Left kidney (tissue), 1 donor: ENCODE measurements at regions not wholly inside any gene's neighbourhood (a gene's known extent, or its start where the extent isn't known, plus 50 kb on each side); places are given as distances from the start of the nearest gene placed in this dataset.
"Not testable (repeated sequence)": the region's sequence is repeated elsewhere in the genome, so short reads cannot be mapped to it uniquely, and the experiment has no call there.

ENCODE experiments used
- DNase-seq: peaks from one replicate; pipeline ENCODE4 v3.0.0-alpha.2; 2013

DNA sequence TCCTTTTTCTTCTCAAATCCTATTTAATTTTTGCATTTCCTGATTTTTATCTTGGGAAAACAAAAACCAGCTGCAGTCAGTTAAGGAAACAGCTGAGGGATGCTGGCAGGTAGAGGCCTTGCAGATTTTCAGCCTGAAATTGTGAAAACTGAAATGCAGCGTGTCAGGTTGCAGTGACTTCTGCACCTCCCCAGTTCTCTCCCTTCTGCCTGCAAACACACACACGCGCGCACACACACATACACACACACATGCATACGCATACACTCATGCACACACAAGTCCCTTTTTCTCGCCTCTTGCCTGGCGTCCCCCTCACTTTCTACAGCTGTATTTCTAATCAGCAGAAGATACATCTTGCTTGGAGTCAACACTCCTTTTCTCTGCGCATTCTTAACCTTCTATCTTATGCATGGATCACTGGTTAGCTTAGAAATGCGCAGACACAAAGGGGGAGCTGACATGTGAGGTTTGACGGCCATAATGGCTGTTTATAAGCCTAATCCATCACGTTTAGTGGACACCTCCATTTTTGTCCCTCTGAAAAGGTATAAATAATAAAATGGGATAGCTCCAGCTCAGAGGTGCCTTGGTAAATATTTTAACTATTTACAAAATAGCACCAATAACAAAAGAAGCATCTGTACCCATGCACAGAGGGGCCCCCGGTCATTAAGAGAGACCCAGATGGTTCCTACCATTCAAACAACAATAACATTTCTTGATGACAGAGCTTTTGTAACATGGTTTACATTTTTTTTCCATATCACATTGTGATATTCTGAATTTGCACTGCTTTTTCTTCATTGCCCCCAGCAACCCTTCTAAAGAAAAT, 392.1 kb upstream of the SALL1 start:
- peak; percentile 62 for DNase-seq

DNA sequence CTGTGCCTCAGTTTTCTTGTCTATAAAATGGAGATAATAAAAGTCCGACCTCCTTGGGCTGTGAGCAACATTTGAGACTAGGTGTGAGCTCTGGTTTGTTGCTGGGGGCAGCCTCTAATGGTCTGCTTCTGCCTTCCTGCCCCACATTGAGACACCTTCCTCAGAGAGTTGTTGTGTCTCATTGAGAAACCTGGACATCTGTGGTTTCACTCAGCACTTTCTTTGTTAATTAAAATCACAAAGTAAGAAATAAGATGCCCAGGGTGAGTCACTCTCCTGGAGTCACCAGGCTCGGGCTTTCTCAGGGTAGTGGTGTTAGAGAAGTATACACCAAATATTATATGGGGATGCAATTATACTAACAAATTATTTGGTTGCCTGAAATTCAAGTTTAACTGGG, 389.2 kb upstream of the SALL1 start:
- no peak for DNase-seq

DNA sequence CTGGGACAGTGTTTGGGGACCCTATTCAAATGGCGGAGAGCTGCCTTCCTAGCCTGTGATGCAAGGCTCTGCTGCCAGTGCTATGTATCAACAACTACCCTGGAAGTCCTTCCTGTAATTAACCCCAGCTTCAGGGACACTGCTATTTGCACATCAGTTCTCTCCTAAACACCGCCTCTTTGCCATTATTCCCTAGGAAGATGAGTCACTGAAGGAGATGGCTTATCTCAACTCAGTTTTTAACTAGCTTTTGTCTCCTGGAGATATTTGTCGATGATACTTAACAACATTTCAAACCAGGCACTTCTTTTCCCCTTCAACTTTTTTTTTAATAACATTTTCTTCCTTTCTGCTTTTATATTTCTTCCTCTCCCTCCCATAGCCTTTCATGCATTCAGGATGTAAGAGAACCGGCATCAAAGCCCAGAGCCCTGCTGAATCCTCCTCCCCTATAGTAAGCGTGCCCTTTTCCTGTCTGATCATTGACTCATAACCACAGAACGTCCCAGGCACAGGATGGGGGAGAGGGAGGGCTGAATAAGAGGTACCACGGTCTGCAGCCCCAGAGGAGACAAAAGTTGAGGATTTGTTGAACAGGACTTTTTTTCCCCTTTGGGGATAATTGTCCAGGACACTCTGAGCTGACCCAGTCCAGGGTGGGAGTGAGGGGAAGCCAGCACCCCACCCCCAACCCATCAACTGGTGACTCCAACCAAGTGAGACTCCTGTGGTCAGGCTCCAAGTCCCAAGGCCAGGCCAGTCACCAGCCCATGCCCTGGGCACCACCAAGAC, 387.8 kb upstream of the SALL1 start:
- DNase-seq = peak; percentile 75

DNA sequence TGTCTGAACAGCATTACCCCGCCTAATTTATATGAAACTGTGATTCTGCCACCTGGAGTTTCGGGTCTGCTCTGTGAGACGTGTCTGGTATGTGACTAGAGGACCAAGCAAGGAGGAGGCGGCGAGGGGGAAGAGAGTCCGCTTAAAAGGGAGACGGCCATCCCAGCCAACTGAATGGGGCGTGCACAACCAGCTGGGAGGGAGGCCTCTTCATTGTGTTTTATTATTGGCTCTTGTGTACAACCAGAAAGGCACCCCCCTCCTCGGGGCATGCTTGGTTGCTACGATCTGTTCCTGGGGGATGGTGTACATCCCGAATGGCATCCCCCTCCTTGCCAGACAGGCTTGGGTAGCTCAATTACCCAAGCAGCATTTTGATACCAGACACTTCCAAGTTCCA, 384.5 kb upstream of the SALL1 start:
- DNase-seq = peak; percentile 73

DNA sequence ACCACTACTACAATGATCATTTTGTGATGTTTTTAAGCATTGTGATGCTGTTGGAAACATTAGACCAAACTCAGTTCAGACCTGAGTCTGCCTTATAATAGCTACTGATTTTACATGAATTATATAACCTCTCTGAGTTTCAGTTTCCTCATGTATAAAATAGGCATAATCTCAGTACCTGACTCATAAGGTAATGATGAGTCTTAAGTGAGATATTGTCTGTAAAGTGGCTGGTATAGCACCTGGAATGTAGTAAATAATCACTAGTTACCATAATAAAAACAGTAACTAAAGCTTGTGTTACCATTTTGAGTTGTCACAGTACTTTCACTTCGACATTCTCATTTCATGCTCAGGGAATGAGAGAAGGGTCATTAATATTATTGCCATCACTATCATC, 381.5 kb upstream of the SALL1 start:
- DNase-seq = no peak

DNA sequence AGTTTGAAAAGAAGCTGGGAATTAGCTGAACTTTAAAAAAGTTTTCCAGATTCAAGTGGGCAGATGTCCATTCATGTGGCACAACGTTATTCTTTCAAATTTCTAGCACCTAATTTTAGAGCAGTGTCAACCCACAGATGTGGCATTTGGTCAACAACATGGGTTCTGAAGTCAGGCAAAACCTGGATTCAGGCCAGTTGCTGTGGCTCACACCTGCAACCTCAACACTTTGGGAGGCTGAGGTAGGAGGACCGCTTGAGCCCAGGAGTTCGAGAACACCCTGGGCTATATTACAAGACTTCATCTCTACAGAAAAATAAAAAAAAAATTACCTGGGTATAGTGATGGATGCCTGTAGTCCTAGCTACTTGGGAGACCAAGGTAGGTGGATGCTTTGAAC, 380.2 kb upstream of the SALL1 start:
- DNase-seq = no peak

DNA sequence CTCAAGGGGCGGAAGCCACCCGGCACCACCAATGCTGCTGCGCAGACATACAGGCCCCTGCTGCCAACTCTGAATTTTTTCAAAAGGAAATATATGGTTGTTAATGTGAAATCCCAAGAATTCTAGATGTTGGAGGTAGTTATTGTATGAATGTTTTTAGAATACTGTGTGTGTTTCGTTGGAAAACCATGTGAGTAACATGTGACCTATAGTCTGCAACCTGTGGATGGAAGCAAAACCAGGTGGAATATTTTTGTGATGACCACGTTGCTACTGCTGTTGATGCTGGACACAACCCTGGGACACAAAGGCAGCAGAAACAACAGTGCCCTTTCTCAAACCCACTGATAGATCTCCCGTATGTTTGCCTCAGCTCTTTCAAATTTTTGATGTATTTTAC, 376.3 kb upstream of the SALL1 start:
- no peak for DNase-seq

DNA sequence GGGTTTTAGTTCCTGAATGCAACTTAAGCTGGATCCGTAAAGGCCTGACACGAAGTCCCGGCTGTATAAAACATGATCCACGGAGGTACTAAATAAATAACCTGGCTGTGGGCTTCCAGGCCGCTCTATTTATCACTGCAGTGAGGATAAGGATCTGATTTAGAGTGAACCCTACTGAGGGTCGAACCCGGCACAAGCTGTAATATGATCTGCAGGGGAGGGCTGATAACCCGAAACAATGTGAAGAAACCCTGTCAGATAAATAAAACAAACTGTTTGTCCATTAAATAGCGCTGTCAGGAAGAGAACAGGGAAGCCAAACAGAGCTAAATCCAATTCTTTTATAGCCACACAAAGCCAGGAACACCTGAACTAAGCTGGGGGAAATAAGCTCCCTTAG, 375.6 kb upstream of the SALL1 start:
- DNase-seq = peak; percentile 83

DNA sequence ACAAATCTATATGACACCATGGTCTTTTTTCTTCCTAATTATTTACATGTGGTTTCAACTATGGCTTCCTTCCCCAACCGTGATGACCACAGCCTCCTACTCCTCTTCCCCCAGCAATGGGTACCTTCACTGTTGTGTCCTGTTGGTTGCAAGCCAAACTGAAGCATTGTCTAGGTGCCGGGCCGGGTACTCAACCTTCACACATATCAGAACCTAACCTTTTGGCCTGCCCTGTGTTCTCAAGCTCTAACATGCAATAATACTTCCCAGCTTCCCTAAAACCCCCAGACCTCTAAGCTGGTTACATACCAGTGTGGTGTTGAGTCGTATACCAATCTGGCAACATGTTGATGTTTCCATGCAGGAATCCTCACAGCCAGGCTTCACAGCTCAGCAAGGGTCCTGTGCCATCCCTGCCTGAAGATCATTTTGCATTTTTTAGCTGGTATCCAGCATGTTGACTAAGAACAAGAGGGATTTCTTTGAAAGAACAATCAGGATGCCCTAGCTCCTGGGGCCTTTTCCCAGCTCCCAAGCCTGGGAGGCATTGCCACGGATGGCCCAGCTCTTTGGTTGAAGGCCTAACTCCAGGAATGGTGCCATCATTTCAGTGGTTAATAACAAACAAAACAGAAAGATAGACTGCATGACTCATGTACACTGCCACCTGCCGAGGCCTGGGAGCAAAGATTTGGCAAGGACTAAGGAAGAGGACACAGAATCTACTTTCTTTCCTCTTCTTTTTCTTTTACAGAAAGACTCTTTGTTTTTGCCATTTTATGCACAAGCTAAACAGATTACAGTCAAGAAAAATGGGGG, 373.7 kb upstream of the SALL1 start:
- DNase-seq = no peak

DNA sequence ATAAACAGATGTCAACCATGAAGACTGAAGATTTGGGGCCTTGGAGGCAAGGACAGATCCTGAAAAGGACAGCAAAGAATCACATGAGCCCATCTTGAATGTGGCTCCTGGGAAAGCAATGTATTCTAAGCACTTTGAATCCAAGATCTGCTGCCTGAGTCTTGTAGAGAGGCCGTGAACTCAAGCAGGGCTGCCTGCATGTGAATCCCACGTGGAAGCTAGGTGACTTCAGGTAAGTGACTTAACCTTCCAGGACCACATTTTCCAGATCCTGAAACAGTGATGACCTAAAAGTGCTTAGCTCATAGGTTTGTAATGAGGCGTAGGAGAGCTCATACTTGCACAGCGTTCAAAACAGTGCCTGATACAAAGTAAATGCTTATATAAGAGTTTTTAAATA, 373.0 kb upstream of the SALL1 start:
- no peak for DNase-seq

DNA sequence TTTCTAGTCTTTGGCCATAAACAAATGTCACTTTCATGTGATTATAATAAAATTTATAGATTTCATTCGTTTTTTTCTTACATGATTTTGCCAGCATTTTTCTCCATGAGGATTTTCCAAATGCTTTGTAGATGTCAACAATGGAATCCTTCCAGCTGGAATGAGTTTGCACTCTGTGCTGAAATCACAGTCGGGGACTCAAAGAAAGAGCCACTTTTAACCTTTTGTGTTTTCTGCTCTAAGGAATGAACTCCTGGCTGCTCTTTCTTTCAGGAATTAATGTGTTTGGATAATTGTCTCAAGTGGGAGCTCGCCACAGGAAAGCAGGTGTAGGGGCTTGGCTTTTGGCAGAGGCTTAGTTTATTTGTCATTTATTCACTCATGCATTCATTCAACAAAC, 372.3 kb upstream of the SALL1 start:
- no peak for DNase-seq

DNA sequence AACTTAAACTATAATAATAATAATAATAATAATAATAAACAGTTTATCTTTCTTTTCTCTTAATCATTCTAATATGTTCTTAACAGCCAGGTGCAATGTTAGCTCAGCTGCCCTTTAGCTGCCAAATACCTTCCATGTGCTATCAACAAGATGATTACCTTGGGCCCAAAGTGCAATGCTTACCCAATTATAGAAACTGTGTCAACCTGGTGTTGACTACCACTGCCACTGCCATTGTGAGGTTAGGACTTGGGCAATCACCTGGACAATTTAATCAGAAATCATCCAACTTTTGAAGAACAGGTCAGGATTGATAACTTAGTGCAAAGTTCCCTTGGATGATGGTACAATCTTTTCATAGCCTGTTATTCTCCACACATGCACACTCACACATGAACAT, 371.8 kb upstream of the SALL1 start:
- DNase-seq = no peak

DNA sequence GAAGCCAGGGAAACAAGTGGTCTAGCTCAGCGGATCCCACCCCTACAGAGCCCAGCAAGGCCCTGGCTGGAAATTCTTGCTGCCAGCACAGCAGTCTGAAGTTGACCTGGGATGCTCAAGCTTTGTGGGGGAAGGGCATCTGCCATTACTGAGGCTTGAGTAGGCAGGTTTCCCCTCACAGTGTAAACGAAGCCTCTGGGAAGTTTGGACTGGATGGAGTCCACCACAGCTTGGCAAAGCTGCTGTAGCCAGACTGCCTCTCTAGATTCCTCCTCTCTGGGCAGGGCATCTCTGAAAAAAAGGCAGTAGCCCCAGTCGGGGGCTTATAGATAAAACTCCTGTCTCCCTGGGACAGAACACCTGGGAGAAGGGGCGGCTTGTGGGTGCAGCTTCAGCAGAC, 365.9 kb upstream of the SALL1 start:
- DNase-seq = not testable (repeated sequence)

DNA sequence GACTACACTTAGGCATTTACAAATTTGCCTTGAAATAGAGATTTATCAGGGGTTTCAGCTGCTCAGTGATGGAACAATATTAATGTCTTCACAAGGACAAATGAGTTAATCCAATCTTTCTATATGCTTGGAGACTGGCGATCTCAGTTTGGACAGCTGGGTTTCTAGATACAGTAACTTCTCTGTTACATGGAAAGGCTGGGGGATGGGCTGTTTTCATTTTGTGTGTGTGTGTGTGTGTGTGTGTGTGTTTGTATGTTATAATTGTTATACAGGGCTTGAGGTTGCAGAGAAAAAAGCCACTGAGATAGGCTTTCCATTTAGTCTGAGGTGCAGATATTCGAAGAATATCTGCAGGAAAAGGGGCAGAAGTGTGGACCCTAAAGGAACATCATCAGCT, 359.3 kb upstream of the SALL1 start:
- DNase-seq = no peak

DNA sequence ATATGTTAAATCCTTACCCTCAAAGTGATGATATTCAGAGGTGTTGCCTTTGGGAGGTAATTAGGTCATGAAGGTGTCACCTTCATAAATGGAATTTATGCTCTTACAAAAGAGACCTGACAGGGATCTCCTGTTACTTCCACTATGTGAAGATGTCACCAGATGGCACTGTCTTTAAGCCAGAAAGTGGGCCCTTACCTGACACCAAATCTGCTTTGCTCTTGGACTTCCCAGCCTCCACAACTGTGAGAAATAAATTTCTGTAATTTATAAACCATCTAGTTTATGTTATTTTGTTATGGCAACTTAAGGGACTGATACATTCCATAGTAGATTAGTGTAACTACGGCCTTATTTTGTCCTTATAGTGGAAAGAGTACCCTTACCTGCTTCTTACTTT, 358.3 kb upstream of the SALL1 start:
- DNase-seq = no peak

DNA sequence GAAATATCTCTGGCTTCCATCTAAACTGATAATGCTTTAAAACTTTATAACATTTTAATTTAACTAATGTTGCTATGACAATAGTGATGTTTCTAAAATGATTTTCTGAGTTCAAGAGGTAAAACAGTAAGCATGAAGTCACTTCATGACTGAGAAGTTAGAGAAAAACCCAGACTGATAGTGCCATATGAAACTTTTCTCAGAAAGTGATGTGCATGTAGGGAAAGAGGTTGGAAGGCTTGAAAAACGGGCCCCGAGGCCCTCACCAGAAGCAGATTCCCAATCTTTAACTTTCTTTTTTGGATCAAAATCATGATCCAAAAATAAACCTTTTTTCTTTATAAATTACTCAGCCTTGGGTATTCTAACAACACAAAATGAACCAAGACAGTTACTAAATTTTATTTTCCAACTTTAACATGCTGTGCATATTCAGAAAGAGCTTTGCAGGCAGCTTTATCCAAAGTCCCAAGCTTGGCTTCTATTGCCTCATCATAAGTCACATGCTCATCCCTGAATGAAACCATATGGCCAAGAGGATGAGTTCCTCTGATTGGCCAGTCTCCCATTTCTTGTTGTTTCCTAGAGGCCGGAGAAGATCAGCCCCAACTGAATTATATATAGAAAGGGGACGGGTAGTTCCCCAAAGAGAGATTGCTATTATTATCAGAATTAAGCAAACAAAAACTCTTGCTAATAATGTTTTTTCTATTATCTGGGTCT, 357.6 kb upstream of the SALL1 start:
- no peak for DNase-seq

DNA sequence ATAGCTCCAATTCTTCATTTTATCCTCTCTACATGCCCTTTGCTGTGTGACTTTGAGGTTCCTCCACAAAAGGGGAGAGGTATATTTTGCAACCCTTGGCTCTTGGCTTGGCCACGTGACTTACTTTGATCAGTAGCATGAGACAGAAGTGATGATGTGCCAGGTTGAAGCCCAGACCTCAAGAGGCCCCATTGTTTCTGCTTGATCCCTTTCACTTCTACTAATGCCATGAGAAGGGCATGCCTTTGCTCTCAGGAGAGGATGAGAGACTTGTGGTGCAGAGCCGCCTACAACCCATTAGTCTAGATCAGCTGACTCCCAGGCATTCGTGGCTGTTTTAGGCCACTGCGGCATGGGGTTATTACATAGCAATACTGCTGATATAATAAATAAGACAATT, 356.2 kb upstream of the SALL1 start:
- no peak for DNase-seq

DNA sequence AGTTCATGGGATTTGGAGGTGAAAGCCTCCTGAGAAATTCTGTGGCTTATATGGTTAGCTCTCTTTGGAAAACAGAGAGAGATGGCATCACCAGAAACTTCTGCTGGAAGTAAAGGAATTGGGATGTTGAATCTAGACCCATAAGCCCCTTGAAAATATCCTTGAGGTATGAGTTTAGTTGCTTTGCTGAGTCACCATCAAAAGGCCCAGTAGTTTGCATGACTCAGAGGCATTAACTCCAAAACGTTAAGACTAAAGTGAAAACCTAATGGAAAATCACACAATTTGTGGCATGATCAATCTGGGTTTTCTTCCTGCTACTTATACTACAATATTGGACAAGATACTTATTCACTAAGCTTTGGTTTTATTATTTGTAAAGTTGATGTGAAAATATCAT, 349.2 kb upstream of the SALL1 start:
- DNase-seq = no peak

DNA sequence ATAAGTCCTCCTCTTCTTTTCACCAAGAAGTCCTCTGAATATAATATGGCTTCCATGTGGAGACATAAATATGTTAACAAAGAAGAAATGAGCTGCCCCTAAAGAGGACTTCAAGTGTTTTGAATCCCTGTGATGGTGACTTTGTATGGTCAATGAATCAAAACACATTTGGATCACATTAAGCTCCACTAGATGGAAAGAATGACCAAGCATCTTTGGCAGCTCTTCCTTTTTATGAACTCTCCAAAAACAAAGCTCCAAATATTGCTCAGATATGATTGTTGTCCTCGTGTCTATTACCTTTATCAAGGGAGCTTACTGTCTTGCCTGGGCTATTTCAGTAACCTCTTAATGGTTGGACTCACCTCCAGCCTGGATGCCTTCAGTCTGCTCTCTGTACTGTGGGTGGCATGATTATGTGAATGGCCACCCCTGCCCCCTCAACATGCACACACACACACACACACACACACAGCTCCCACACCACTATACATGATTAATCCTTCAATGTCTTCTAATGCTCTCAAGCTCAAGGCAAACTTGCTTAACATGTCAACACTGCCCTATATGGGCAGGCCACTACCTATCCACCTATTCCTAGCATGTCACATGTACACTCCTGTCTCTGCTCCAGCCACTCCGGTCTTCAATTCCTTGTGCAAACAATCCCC, 346.6 kb upstream of the SALL1 start:
- no peak for DNase-seq

DNA sequence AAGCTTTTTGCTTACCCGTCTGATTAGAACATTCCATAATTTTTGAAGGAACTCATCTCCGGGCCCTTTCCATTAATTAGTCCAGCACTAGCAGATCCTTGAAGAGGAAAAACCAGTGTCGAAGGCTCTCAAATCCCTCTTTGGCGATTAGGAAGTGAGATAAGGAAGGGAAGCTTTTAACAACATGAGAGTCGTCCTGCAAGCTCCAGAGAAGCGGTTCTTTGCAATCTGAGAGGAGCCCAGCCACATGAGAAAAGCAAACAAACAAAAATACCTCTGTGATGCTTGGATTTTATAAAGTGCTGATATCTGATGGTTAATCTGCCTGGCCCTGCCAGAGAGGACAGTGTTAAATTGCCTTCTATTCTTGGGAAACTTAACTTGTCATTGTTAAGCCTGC, 339.8 kb upstream of the SALL1 start:
- DNase-seq = peak; percentile 11

DNA sequence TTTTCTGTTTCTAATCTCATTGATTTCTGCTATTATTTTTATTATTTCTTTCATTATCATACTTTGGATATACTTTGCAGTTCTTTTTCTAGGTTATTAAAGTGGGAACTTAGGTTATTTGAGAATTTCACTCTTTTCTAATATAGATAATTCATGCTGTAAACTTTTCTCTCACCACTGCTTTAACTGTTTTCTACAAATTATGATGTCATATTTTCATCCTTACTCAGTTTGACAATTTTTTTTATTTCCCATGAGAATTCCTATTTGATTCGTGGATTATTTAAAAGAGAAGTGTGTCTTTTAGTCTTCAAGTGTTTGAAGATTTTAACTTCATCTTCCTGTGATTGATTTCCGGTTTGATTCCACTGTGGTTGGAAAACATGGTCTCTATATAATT, 336.8 kb upstream of the SALL1 start:
- no peak for DNase-seq
